B cell (primary cell): ENCODE measurements at regions not wholly inside any gene's neighbourhood (a gene's known extent, or its start where the extent isn't known, plus 50 kb on each side); places are given as distances from the start of the nearest gene placed in this dataset.

Experiments used
- EZH2 ChIP-seq: IDR thresholded peaks from 2 replicates; pipeline ENCODE4 v1.6.1; 2012; ENCODE audit warnings: borderline replicate concordance, low read depth, mild to moderate bottlenecking, moderate library complexity, low read length; ENCODE audit not compliant: insufficient read depth, poor library complexity, severe bottlenecking
- TF ChIP-seq, protein P1 (sequence below): fragments of 200-600 bp; IDR thresholded peaks from one replicate; pipeline ENCODE4 v1.8.0; 2022; ENCODE audit warnings: antibody characterized with exemption, mild to moderate bottlenecking

DNA sequence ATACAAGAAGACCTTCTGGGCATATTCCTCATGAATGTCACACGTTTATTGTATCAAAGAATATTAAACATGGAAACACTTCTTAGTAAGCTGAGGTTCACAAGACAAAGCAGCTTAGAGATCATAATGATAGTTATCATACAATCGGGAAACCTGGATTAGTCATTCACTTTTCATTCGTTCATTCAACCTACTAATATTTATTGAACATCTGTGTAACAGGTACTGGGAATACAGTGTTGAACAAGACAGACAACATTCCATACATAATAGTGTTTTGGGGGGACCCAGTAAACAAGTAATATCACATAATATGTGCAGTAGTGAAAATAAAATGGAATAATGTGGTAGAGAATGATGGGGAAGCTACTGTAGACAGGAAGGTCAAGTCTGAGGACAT, 100.6 kb upstream of the GRIP1 start:
- TF ChIP-seq EZH2: no peak
- TF ChIP-seq, protein P1, sequence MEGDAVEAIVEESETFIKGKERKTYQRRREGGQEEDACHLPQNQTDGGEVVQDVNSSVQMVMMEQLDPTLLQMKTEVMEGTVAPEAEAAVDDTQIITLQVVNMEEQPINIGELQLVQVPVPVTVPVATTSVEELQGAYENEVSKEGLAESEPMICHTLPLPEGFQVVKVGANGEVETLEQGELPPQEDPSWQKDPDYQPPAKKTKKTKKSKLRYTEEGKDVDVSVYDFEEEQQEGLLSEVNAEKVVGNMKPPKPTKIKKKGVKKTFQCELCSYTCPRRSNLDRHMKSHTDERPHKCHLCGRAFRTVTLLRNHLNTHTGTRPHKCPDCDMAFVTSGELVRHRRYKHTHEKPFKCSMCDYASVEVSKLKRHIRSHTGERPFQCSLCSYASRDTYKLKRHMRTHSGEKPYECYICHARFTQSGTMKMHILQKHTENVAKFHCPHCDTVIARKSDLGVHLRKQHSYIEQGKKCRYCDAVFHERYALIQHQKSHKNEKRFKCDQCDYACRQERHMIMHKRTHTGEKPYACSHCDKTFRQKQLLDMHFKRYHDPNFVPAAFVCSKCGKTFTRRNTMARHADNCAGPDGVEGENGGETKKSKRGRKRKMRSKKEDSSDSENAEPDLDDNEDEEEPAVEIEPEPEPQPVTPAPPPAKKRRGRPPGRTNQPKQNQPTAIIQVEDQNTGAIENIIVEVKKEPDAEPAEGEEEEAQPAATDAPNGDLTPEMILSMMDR: no peak
